WTC11 (cell line): ENCODE measurements at regions not wholly inside any gene's neighbourhood (a gene's known extent, or its start where the extent isn't known, plus 50 kb on each side); places are given as distances from the start of the nearest gene placed in this dataset.
"Not testable (repeated sequence)": the region's sequence is repeated elsewhere in the genome, so short reads cannot be mapped to it uniquely, and the experiment has no call there.

Source experiments
- NR3C1 ChIP-seq: sonication (generic); formaldehyde crosslinking; conservative IDR thresholded peaks from 2 replicates; pipeline ENCODE4 v1.8.1; 2023; ENCODE audit warnings: low read depth, mild to moderate bottlenecking, missing genetic modification reagents
- SP1 ChIP-seq: sonication (generic); formaldehyde crosslinking; conservative IDR thresholded peaks from 2 replicates; pipeline ENCODE4 v1.8.1; 2022; ENCODE audit warnings: missing genetic modification reagents
- ZBTB21 ChIP-seq: sonication (generic); formaldehyde crosslinking; IDR thresholded peaks from 2 replicates; pipeline ENCODE4 v1.8.1; 2023; ENCODE audit warnings: mild to moderate bottlenecking, missing genetic modification reagents, borderline replicate concordance
- TF ChIP-seq, protein P1 (sequence below): fragments of 200-600 bp; IDR thresholded peaks from 2 replicates; pipeline ENCODE4 v1.8.0; 2022; ENCODE audit warnings: antibody characterized with exemption

DNA sequence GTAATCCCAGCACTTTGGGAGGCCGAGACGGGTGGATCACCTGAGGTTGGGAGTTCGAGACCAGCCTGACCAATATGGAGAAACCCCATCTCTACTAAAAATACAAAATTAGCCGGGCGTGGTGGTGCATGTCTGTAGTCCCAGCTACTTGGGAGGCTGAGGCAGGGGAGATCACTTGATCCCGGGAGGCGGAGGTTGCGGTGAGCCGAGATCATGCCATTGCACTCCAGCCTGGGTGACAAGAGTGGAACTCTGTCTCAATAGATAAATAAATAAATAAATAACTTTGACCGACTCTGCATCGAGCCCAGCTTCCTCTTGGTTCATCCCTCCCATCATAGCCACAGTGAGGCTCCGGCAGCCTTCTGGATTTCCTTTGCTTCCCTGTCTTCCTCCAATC lies 89.6 kb downstream of the CRLF2 start:
- not testable (repeated sequence) for TF ChIP-seq SP1 (CRISPR knock-in tag); NR3C1; ZBTB21 (CRISPR knock-in tag)
- TF ChIP-seq, protein P1, sequence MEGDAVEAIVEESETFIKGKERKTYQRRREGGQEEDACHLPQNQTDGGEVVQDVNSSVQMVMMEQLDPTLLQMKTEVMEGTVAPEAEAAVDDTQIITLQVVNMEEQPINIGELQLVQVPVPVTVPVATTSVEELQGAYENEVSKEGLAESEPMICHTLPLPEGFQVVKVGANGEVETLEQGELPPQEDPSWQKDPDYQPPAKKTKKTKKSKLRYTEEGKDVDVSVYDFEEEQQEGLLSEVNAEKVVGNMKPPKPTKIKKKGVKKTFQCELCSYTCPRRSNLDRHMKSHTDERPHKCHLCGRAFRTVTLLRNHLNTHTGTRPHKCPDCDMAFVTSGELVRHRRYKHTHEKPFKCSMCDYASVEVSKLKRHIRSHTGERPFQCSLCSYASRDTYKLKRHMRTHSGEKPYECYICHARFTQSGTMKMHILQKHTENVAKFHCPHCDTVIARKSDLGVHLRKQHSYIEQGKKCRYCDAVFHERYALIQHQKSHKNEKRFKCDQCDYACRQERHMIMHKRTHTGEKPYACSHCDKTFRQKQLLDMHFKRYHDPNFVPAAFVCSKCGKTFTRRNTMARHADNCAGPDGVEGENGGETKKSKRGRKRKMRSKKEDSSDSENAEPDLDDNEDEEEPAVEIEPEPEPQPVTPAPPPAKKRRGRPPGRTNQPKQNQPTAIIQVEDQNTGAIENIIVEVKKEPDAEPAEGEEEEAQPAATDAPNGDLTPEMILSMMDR = not testable (repeated sequence)
